ENCODE measurements at regions not wholly inside any gene's neighbourhood (a gene's known extent, or its start where the extent isn't known, plus 50 kb on each side); places are given as distances from the start of the nearest gene placed in this dataset.

DNA sequence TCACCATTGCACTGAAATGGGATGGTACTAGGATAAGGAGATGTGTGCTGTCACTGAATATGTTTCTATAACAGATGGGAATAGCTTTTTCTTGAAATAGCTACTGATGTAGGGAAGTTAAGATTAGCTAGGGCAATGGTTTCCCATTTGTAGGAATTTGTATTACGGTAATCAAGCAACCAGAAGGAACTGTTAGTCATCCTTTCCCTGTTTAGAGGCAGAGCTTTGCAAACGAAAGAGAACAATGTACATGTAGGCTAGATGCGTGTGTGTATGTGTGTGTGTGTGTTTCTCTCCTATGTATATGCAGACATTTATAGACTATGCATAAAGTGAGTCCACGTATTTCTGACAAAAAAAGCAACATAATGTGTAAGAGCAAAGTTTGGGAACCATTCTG is 171.9 kb upstream of the GRIA1 start:
- no peak for ATAC-seq
- SMC1A ChIA-PET (ENCODE audit: uncharacterized antibody, unreplicated experiment) = interaction anchor here (0.9 kb wide), 2 partner anchors 9 to 40 kb away, joined by 3 read pairs; no protein-coding TSS in a partner anchor
- POLR2A ChIA-PET = no interaction called here

More for the DNA sequence above, 171.9 kb upstream of the GRIA1 start:
- intact Hi-C loops (cut with micrococcal nuclease; ENCODE audit: unreplicated experiment) = no loop called here
- H3K9ac ChIP-seq (ENCODE audit: control insufficient read depth, insufficient read depth, low read length) = no peak overlapping the region
- no peaks in the 10 kb centered on the region for H3K4me1 ChIP-seq (ENCODE audit: control insufficient read depth, insufficient read depth, low read length)
- no peak overlapping the region for H3K4me3 ChIP-seq
- in situ Hi-C loops (cut with MboI) = no loop called here
- DNase-seq (ENCODE audit: low read depth, low spot score) (no peak), FAIRE-seq (no peak)
- H3K79me2 ChIP-seq (ENCODE audit: control insufficient read depth, insufficient read depth, low read length) = no peaks in the 10 kb centered on the region
- 22% methylated on average over 4 of the region's 4 CpGs for WGBS (ENCODE audit: insufficient coverage, insufficient replicate concordance, low lambda C conversion rate, missing lambda C conversion rate)
- CTCF ChIA-PET = no interaction called here
- no peak overlapping the region for H2AFZ ChIP-seq (ENCODE audit: control insufficient read depth, low read depth, low read length)
- no peaks in the 10 kb centered on the region for H3K9me3 ChIP-seq (replicated peaks; ENCODE audit: control insufficient read depth, insufficient read depth, low read length)
- H3K36me3 ChIP-seq (ENCODE audit: control insufficient read depth in 2 of 2, insufficient read depth in 2 of 2, low read length in 1 of 2) = no peaks in the 10 kb centered on the region
- TF ChIP-seq DPF2 (IDR thresholded peaks at IDR 0.05) = no peak
- TF ChIP-seq ZBED1 (IDR thresholded peaks at IDR 0.05; ENCODE audit: borderline replicate concordance) = no peak
- no peak for TF ChIP-seq GABPA (IDR thresholded peaks at IDR 0.05; ENCODE audit: low read depth)
- no peak for TF ChIP-seq ZNF274 (IDR thresholded peaks at IDR 0.05; ENCODE audit: insufficient read depth, insufficient read length)
- no peak for TF ChIP-seq E2F4 (IDR thresholded peaks at IDR 0.05; ENCODE audit: low read depth, low read length)
- TF ChIP-seq NR2C1 (IDR thresholded peaks at IDR 0.05) = no peak
- TF ChIP-seq, protein P1, sequence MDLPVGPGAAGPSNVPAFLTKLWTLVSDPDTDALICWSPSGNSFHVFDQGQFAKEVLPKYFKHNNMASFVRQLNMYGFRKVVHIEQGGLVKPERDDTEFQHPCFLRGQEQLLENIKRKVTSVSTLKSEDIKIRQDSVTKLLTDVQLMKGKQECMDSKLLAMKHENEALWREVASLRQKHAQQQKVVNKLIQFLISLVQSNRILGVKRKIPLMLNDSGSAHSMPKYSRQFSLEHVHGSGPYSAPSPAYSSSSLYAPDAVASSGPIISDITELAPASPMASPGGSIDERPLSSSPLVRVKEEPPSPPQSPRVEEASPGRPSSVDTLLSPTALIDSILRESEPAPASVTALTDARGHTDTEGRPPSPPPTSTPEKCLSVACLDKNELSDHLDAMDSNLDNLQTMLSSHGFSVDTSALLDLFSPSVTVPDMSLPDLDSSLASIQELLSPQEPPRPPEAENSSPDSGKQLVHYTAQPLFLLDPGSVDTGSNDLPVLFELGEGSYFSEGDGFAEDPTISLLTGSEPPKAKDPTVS (IDR thresholded peaks at IDR 0.05; ENCODE audit: low read depth, low read length) = no peak
- RAD21 ChIA-PET (ENCODE audit: unreplicated experiment) = no interaction called here
- H3K4me2 ChIP-seq (ENCODE audit: control insufficient read depth, insufficient read depth) = no peak overlapping the region
- H3K27ac ChIP-seq (ENCODE audit: control insufficient read depth, insufficient read depth) = no peak overlapping the region
- H3K27me3 ChIP-seq (replicated peaks in 1 of 2; ENCODE audit: control insufficient read depth in 2 of 2, insufficient read depth in 2 of 2, low read length in 1 of 2) = no peaks in the 10 kb centered on the region
- BruUV-seq (replicated peaks) = no TSS peak
- no peaks in the 10 kb centered on the region for H4K20me1 ChIP-seq (ENCODE audit: control insufficient read depth, insufficient read depth)
